H9 (cell line): ENCODE measurements at regions not wholly inside any gene's neighbourhood (a gene's known extent, or its start where the extent isn't known, plus 50 kb on each side); places are given as distances from the start of the nearest gene placed in this dataset.

Experiments used
- DNase-seq: peaks from one replicate; pipeline ENCODE4 v3.0.0-alpha.2; 2017
- H2AFZ ChIP-seq: one replicate; pipeline ENCODE4 v1.6.1; 2013; ENCODE audit warnings: mild to moderate bottlenecking, low read length, control low read depth, moderate library complexity
- H2AK5ac ChIP-seq: 2 replicates; pipeline ENCODE4 v1.6.1; 2013; ENCODE audit warnings: low read length, control low read depth, mixed read lengths; ENCODE audit not compliant: insufficient read length
- H2BK120ac ChIP-seq: one replicate; pipeline ENCODE4 v1.6.1; 2013; ENCODE audit warnings: low read depth, mild to moderate bottlenecking, low read length, control low read depth, inconsistent platforms; ENCODE audit not compliant: poor library complexity, severe bottlenecking
- H2BK12ac ChIP-seq: 2 replicates; pipeline ENCODE4 v1.6.1; 2013; ENCODE audit warnings: low read length, control low read depth, mixed read lengths, low read depth; ENCODE audit not compliant: insufficient read length
- H2BK15ac ChIP-seq: 2 replicates; pipeline ENCODE4 v1.6.1; 2013; ENCODE audit warnings: low read depth, low read length, control low read depth
- H2BK20ac ChIP-seq: one replicate; pipeline ENCODE4 v1.6.1; 2013; ENCODE audit warnings: low read depth, mild to moderate bottlenecking, low read length, control low read depth, inconsistent platforms; ENCODE audit not compliant: poor library complexity, severe bottlenecking
- H2BK5ac ChIP-seq: 2 replicates; pipeline ENCODE4 v1.6.1; 2013; ENCODE audit warnings: low read length, control low read depth, mixed read lengths; ENCODE audit not compliant: insufficient read length
- H3K14ac ChIP-seq: 2 replicates; pipeline ENCODE4 v1.6.1; 2013; ENCODE audit warnings: low read length, control low read depth; ENCODE audit not compliant: insufficient read depth
- H3K18ac ChIP-seq: 2 replicates; pipeline ENCODE4 v1.6.1; 2013; ENCODE audit warnings: low read depth, mild to moderate bottlenecking, mixed read lengths, low read length, control low read depth; ENCODE audit not compliant: insufficient read length
- H3K23ac ChIP-seq: 2 replicates; pipeline ENCODE4 v1.6.1; 2013; ENCODE audit warnings: low read length, control low read depth, mixed read lengths, low read depth; ENCODE audit not compliant: insufficient read length
- H3K23me2 ChIP-seq: 2 replicates; pipeline ENCODE4 v1.6.1; 2013; ENCODE audit warnings: low read depth, mild to moderate bottlenecking, mixed read lengths, low read length, control low read depth; ENCODE audit not compliant: insufficient read length, poor library complexity, severe bottlenecking
- H3K27ac ChIP-seq: 2 replicates; pipeline ENCODE4 v1.5.1; 2013; ENCODE audit warnings: low read length, control low read depth, mixed read lengths, low read depth; ENCODE audit not compliant: insufficient read length
- H3K27me3 ChIP-seq: 2 replicates; pipeline ENCODE4 v1.6.1; 2013; ENCODE audit warnings: low read length, control low read depth, inconsistent platforms; ENCODE audit not compliant: insufficient read depth
- H3K4ac ChIP-seq: 2 replicates; pipeline ENCODE4 v1.6.1; 2013; ENCODE audit warnings: low read depth, mild to moderate bottlenecking, control low read depth, inconsistent platforms, low read length, moderate library complexity
- H3K4me1 ChIP-seq: 2 replicates; pipeline ENCODE4 v1.6.1; 2013; ENCODE audit warnings: low read length, control low read depth, inconsistent platforms; ENCODE audit not compliant: insufficient read depth
- H3K4me2 ChIP-seq: 2 replicates; pipeline ENCODE4 v1.6.1; 2013; ENCODE audit warnings: low read length, control low read depth, mixed read lengths; ENCODE audit not compliant: insufficient read length, insufficient read depth
- H3K56ac ChIP-seq: 2 replicates; pipeline ENCODE4 v1.6.1; 2013; ENCODE audit warnings: low read depth, mild to moderate bottlenecking, mixed read lengths, low read length, control low read depth; ENCODE audit not compliant: insufficient read length
- H3K79me1 ChIP-seq: 2 replicates; pipeline ENCODE4 v1.6.1; 2013; ENCODE audit warnings: low read depth, mild to moderate bottlenecking, moderate library complexity, low read length, control low read depth, inconsistent platforms; ENCODE audit not compliant: insufficient read depth, poor library complexity, severe bottlenecking
- H3K79me2 ChIP-seq: 2 replicates; pipeline ENCODE4 v1.6.1; 2013; ENCODE audit warnings: low read length, control low read depth, inconsistent platforms; ENCODE audit not compliant: insufficient read depth
- H3K9ac ChIP-seq: 2 replicates; pipeline ENCODE4 v1.6.1; 2013; ENCODE audit warnings: low read length, control low read depth, mixed read lengths; ENCODE audit not compliant: insufficient read length; ENCODE audit errors: extremely low read depth
- H3K9me3 ChIP-seq: one replicate; pipeline ENCODE4 v1.6.1; 2013; ENCODE audit warnings: low read depth, low read length, inconsistent platforms; ENCODE audit not compliant: control insufficient read depth
- H3T11ph ChIP-seq: one replicate; pipeline ENCODE4 v1.6.1; 2013; ENCODE audit warnings: mild to moderate bottlenecking, low read length, control low read depth, inconsistent platforms
- H4K20me1 ChIP-seq: one replicate; pipeline ENCODE4 v1.6.1; 2013; ENCODE audit not compliant: control insufficient read depth, insufficient read length, insufficient read depth
- H4K5ac ChIP-seq: 2 replicates; pipeline ENCODE4 v1.6.1; 2013; ENCODE audit warnings: low read depth, mild to moderate bottlenecking, mixed read lengths, low read length, control low read depth; ENCODE audit not compliant: insufficient read length
- H4K8ac ChIP-seq: replicated peaks from 2 replicates; pipeline ENCODE4 v1.6.1; 2013; ENCODE audit warnings: low read length, control low read depth, mixed read lengths, low read depth; ENCODE audit not compliant: insufficient read length
- H4K91ac ChIP-seq: 2 replicates; pipeline ENCODE4 v1.6.1; 2013; ENCODE audit warnings: low read depth, mild to moderate bottlenecking, moderate library complexity, mixed read lengths, low read length, control low read depth; ENCODE audit not compliant: insufficient read length
- H3K27ac Mint-ChIP-seq, 3 experiments: 2 replicates in 2 of 3; 3 replicates in 1 of 3; pipeline ENCODE4 v1.8.0; 2020 to 2021; ENCODE audit warnings: mixed read lengths in 3 of 3, mild to moderate bottlenecking in 1 of 3, moderate library complexity in 1 of 3
- H3K27me3 Mint-ChIP-seq: 2 replicates; pipeline ENCODE4 v1.8.0; 2021; ENCODE audit warnings: low read depth, mild to moderate bottlenecking, moderate library complexity, mixed read lengths
- H3K36me3 Mint-ChIP-seq, 3 experiments: 2 replicates in 2 of 3; 3 replicates in 1 of 3; pipeline ENCODE4 v1.8.0; 2020 to 2021; ENCODE audit warnings: low read depth in 3 of 3, mixed read lengths in 3 of 3; ENCODE audit not compliant: insufficient read depth in 1 of 3
- H3K4me1 Mint-ChIP-seq, 2 experiments: 2 replicates each; pipeline ENCODE4 v1.8.0; 2020; ENCODE audit warnings: mixed read lengths in 2 of 2
- H3K4me3 Mint-ChIP-seq, 2 experiments: 2 replicates in 1 of 2; 3 replicates in 1 of 2; pipeline ENCODE4 v1.8.0; 2020 to 2021; ENCODE audit warnings: mild to moderate bottlenecking in 2 of 2, mixed read lengths in 2 of 2, moderate library complexity in 1 of 2
- H3K9me3 Mint-ChIP-seq, 2 experiments: 2 replicates in 1 of 2; 3 replicates in 1 of 2; pipeline ENCODE4 v1.8.0; 2020; ENCODE audit warnings: mild to moderate bottlenecking in 2 of 2, mixed read lengths in 2 of 2, moderate library complexity in 1 of 2
- CTCF ChIP-seq: fragments of 200-600 bp; sonication (generic); conservative IDR thresholded peaks from 3 replicates; pipeline ENCODE4 v1.8.0; 2021; ENCODE audit warnings: antibody characterized with exemption, mild to moderate bottlenecking
- whole genome bisulfite sequencing: extraction: QIAGEN DNeasy Blood & Tissue Kit; methylation state at CpG from one replicate; pipeline ENCODE4 v1.1.7; 2013; ENCODE audit warnings: missing lambda C conversion rate, low lambda C conversion rate, mixed read lengths; ENCODE audit not compliant: insufficient read length; ENCODE audit errors: extremely low coverage; 5-methylcytosine and 5-hydroxymethylcytosine counted together

- Histone ChIP-seq H2AK5ac (no peak overlapping the region), H3K4me1 (no peaks in the 10 kb centered on the region; the same call in 1 of the 2 replicates), H3K23ac (no peak overlapping the region), H3K4ac (no peak overlapping the region), H2BK15ac (no peak overlapping the region), H3K9ac (no peak overlapping the region), H2BK120ac (no peak overlapping the region), H3K27me3 (no peaks in the 10 kb centered on the region), H3T11ph (no peak overlapping the region), H2AFZ (no peak overlapping the region), H3K18ac (no peak overlapping the region), H2BK12ac (no peak overlapping the region), H4K8ac (no peak overlapping the region), H2BK20ac (no peak overlapping the region), H3K14ac (no peak overlapping the region), H3K23me2 (no peaks in the 10 kb centered on the region), H4K5ac (no peak overlapping the region), H4K91ac (no peak overlapping the region), H3K79me2 (no peaks in the 10 kb centered on the region), H3K9me3 (no peaks in the 10 kb centered on the region), H3K56ac (no peak overlapping the region), H3K79me1 (no peaks in the 10 kb centered on the region), H4K20me1 (no peaks in the 10 kb centered on the region), H2BK5ac (no peak overlapping the region), H3K27ac (no peak overlapping the region), H3K4me2 (no peak overlapping the region)
- DNase-seq: no peak
- no peak overlapping the region for H3K27ac Mint-ChIP-seq
- no peaks in the 10 kb centered on the region for H3K9me3 Mint-ChIP-seq
- no peaks in the 10 kb centered on the region for H3K4me1 Mint-ChIP-seq
- H3K4me3 Mint-ChIP-seq: no peak overlapping the region
- no CpG with 5 or more reads among the region's 6 CpGs for WGBS
- peaks cover 2% of the 10 kb centered on the region; the same call in 1 of the 2 replicates for H3K27me3 Mint-ChIP-seq
- no peak for TF ChIP-seq CTCF
- no peaks in the 10 kb centered on the region for H3K36me3 Mint-ChIP-seq
These were observed 150.6 kb downstream of the MAF start for GRCh38 chr16:79449900-79450299.
